H9 (cell line): ENCODE measurements at regions not wholly inside any gene's neighbourhood (a gene's known extent, or its start where the extent isn't known, plus 50 kb on each side); places are given as distances from the start of the nearest gene placed in this dataset.

Experiments
- DNase-seq: peaks from one replicate; pipeline ENCODE4 v3.0.0-alpha.2; 2017
- H2AFZ ChIP-seq: one replicate; pipeline ENCODE4 v1.6.1; 2013; ENCODE audit warnings: mild to moderate bottlenecking, low read length, control low read depth, moderate library complexity
- H2AK5ac ChIP-seq: 2 replicates; pipeline ENCODE4 v1.6.1; 2013; ENCODE audit warnings: low read length, control low read depth, mixed read lengths; ENCODE audit not compliant: insufficient read length
- H2BK120ac ChIP-seq: one replicate; pipeline ENCODE4 v1.6.1; 2013; ENCODE audit warnings: low read depth, mild to moderate bottlenecking, low read length, control low read depth, inconsistent platforms; ENCODE audit not compliant: poor library complexity, severe bottlenecking
- H2BK12ac ChIP-seq: 2 replicates; pipeline ENCODE4 v1.6.1; 2013; ENCODE audit warnings: low read length, control low read depth, mixed read lengths, low read depth; ENCODE audit not compliant: insufficient read length
- H2BK15ac ChIP-seq: 2 replicates; pipeline ENCODE4 v1.6.1; 2013; ENCODE audit warnings: low read depth, low read length, control low read depth
- H2BK20ac ChIP-seq: one replicate; pipeline ENCODE4 v1.6.1; 2013; ENCODE audit warnings: low read depth, mild to moderate bottlenecking, low read length, control low read depth, inconsistent platforms; ENCODE audit not compliant: poor library complexity, severe bottlenecking
- H2BK5ac ChIP-seq: 2 replicates; pipeline ENCODE4 v1.6.1; 2013; ENCODE audit warnings: low read length, control low read depth, mixed read lengths; ENCODE audit not compliant: insufficient read length
- H3K14ac ChIP-seq: 2 replicates; pipeline ENCODE4 v1.6.1; 2013; ENCODE audit warnings: low read length, control low read depth; ENCODE audit not compliant: insufficient read depth
- H3K18ac ChIP-seq: 2 replicates; pipeline ENCODE4 v1.6.1; 2013; ENCODE audit warnings: low read depth, mild to moderate bottlenecking, mixed read lengths, low read length, control low read depth; ENCODE audit not compliant: insufficient read length
- H3K23ac ChIP-seq: 2 replicates; pipeline ENCODE4 v1.6.1; 2013; ENCODE audit warnings: low read length, control low read depth, mixed read lengths, low read depth; ENCODE audit not compliant: insufficient read length
- H3K23me2 ChIP-seq: 2 replicates; pipeline ENCODE4 v1.6.1; 2013; ENCODE audit warnings: low read depth, mild to moderate bottlenecking, mixed read lengths, low read length, control low read depth; ENCODE audit not compliant: insufficient read length, poor library complexity, severe bottlenecking
- H3K27ac ChIP-seq: 2 replicates; pipeline ENCODE4 v1.5.1; 2013; ENCODE audit warnings: low read length, control low read depth, mixed read lengths, low read depth; ENCODE audit not compliant: insufficient read length
- H3K27me3 ChIP-seq: 2 replicates; pipeline ENCODE4 v1.6.1; 2013; ENCODE audit warnings: low read length, control low read depth, inconsistent platforms; ENCODE audit not compliant: insufficient read depth
- H3K4ac ChIP-seq: 2 replicates; pipeline ENCODE4 v1.6.1; 2013; ENCODE audit warnings: low read depth, mild to moderate bottlenecking, control low read depth, inconsistent platforms, low read length, moderate library complexity
- H3K4me1 ChIP-seq: 2 replicates; pipeline ENCODE4 v1.6.1; 2013; ENCODE audit warnings: low read length, control low read depth, inconsistent platforms; ENCODE audit not compliant: insufficient read depth
- H3K4me2 ChIP-seq: 2 replicates; pipeline ENCODE4 v1.6.1; 2013; ENCODE audit warnings: low read length, control low read depth, mixed read lengths; ENCODE audit not compliant: insufficient read length, insufficient read depth
- H3K56ac ChIP-seq: 2 replicates; pipeline ENCODE4 v1.6.1; 2013; ENCODE audit warnings: low read depth, mild to moderate bottlenecking, mixed read lengths, low read length, control low read depth; ENCODE audit not compliant: insufficient read length
- H3K79me1 ChIP-seq: 2 replicates; pipeline ENCODE4 v1.6.1; 2013; ENCODE audit warnings: low read depth, mild to moderate bottlenecking, moderate library complexity, low read length, control low read depth, inconsistent platforms; ENCODE audit not compliant: insufficient read depth, poor library complexity, severe bottlenecking
- H3K79me2 ChIP-seq: 2 replicates; pipeline ENCODE4 v1.6.1; 2013; ENCODE audit warnings: low read length, control low read depth, inconsistent platforms; ENCODE audit not compliant: insufficient read depth
- H3K9ac ChIP-seq: 2 replicates; pipeline ENCODE4 v1.6.1; 2013; ENCODE audit warnings: low read length, control low read depth, mixed read lengths; ENCODE audit not compliant: insufficient read length; ENCODE audit errors: extremely low read depth
- H3K9me3 ChIP-seq: one replicate; pipeline ENCODE4 v1.6.1; 2013; ENCODE audit warnings: low read depth, low read length, inconsistent platforms; ENCODE audit not compliant: control insufficient read depth
- H3T11ph ChIP-seq: one replicate; pipeline ENCODE4 v1.6.1; 2013; ENCODE audit warnings: mild to moderate bottlenecking, low read length, control low read depth, inconsistent platforms
- H4K20me1 ChIP-seq: one replicate; pipeline ENCODE4 v1.6.1; 2013; ENCODE audit not compliant: control insufficient read depth, insufficient read length, insufficient read depth
- H4K5ac ChIP-seq: 2 replicates; pipeline ENCODE4 v1.6.1; 2013; ENCODE audit warnings: low read depth, mild to moderate bottlenecking, mixed read lengths, low read length, control low read depth; ENCODE audit not compliant: insufficient read length
- H4K8ac ChIP-seq: replicated peaks from 2 replicates; pipeline ENCODE4 v1.6.1; 2013; ENCODE audit warnings: low read length, control low read depth, mixed read lengths, low read depth; ENCODE audit not compliant: insufficient read length
- H4K91ac ChIP-seq: 2 replicates; pipeline ENCODE4 v1.6.1; 2013; ENCODE audit warnings: low read depth, mild to moderate bottlenecking, moderate library complexity, mixed read lengths, low read length, control low read depth; ENCODE audit not compliant: insufficient read length
- H3K27ac Mint-ChIP-seq, 3 experiments: 2 replicates in 2 of 3; 3 replicates in 1 of 3; pipeline ENCODE4 v1.8.0; 2020 to 2021; ENCODE audit warnings: mixed read lengths in 3 of 3, mild to moderate bottlenecking in 1 of 3, moderate library complexity in 1 of 3
- H3K27me3 Mint-ChIP-seq: 2 replicates; pipeline ENCODE4 v1.8.0; 2021; ENCODE audit warnings: low read depth, mild to moderate bottlenecking, moderate library complexity, mixed read lengths
- H3K36me3 Mint-ChIP-seq, 3 experiments: 2 replicates in 2 of 3; 3 replicates in 1 of 3; pipeline ENCODE4 v1.8.0; 2020 to 2021; ENCODE audit warnings: low read depth in 3 of 3, mixed read lengths in 3 of 3; ENCODE audit not compliant: insufficient read depth in 1 of 3
- H3K4me1 Mint-ChIP-seq, 2 experiments: 2 replicates each; pipeline ENCODE4 v1.8.0; 2020; ENCODE audit warnings: mixed read lengths in 2 of 2
- H3K4me3 Mint-ChIP-seq, 2 experiments: 2 replicates in 1 of 2; 3 replicates in 1 of 2; pipeline ENCODE4 v1.8.0; 2020 to 2021; ENCODE audit warnings: mild to moderate bottlenecking in 2 of 2, mixed read lengths in 2 of 2, moderate library complexity in 1 of 2
- H3K9me3 Mint-ChIP-seq, 2 experiments: 2 replicates in 1 of 2; 3 replicates in 1 of 2; pipeline ENCODE4 v1.8.0; 2020; ENCODE audit warnings: mild to moderate bottlenecking in 2 of 2, mixed read lengths in 2 of 2, moderate library complexity in 1 of 2
- WGBS: extraction: QIAGEN DNeasy Blood & Tissue Kit; methylation state at CpG from one replicate; pipeline ENCODE4 v1.1.7; 2013; ENCODE audit warnings: missing lambda C conversion rate, low lambda C conversion rate, mixed read lengths; ENCODE audit not compliant: insufficient read length; ENCODE audit errors: extremely low coverage; 5-methylcytosine and 5-hydroxymethylcytosine counted together
- TF ChIP-seq, protein P1 (sequence below): fragments of 200-600 bp; sonication (generic); conservative IDR thresholded peaks from 3 replicates; pipeline ENCODE4 v1.8.0; 2021; ENCODE audit warnings: antibody characterized with exemption, mild to moderate bottlenecking

DNA sequence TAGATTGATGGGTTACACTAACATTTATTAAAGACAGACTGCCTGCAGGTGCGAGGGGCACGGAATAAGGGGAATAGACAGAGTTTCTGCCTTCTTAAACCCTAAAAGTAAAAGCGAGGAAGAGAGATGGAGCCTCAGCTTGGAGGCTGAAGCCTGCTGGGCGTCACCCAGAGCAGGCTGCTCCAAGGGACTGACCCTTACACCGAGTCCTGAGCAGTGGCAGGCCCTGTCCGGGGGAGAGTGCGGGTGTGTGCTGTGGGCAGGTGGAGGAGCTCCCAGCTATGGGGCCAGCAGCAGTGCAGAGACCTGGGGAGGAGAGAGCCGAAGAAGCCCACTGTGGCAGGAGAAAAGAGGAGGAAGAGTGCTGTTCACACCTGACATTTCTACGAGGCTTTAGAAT is 86.4 kb downstream of the SOX1 start:
- Mint-ChIP-seq H3K27ac (peak overlapping the region in 1 of 3 experiments; percentile 42; a peak in 1 of 7 replicates), H3K4me3 (no peak overlapping the region), H3K27me3 (peaks cover 24% of the 10 kb centered on the region), H3K36me3 (peaks cover 9 to 26% (median 17%) of the 10 kb centered on the region in 3 experiments), H3K4me1 (peaks cover 3 to 10% of the 10 kb centered on the region in 2 experiments), H3K9me3 (peaks cover 24 to 25% of the 10 kb centered on the region in 2 experiments)
- Histone ChIP-seq H4K5ac (no peak overlapping the region), H3K18ac (no peak overlapping the region), H2AK5ac (no peak overlapping the region), H3K56ac (no peak overlapping the region), H3T11ph (no peak overlapping the region), H3K23ac (no peak overlapping the region), H3K14ac (no peak overlapping the region), H2BK20ac (no peak overlapping the region), H3K79me1 (no peaks in the 10 kb centered on the region), H3K9me3 (no peaks in the 10 kb centered on the region), H3K4me1 (no peaks in the 10 kb centered on the region), H3K27me3 (no peaks in the 10 kb centered on the region), H2BK120ac (no peak overlapping the region), H3K9ac (no peak overlapping the region), H3K23me2 (no peaks in the 10 kb centered on the region), H2BK15ac (no peak overlapping the region), H2BK12ac (no peak overlapping the region), H3K4ac (no peak overlapping the region), H3K79me2 (no peaks in the 10 kb centered on the region), H2AFZ (no peak overlapping the region), H4K20me1 (no peaks in the 10 kb centered on the region), H4K91ac (no peak overlapping the region), H2BK5ac (no peak overlapping the region), H3K27ac (no peak overlapping the region), H4K8ac (no peak overlapping the region), H3K4me2 (no peak overlapping the region)
- WGBS, result no CpG with 5 or more reads among the region's 9 CpGs
- no peak for DNase-seq
- TF ChIP-seq, protein P1, sequence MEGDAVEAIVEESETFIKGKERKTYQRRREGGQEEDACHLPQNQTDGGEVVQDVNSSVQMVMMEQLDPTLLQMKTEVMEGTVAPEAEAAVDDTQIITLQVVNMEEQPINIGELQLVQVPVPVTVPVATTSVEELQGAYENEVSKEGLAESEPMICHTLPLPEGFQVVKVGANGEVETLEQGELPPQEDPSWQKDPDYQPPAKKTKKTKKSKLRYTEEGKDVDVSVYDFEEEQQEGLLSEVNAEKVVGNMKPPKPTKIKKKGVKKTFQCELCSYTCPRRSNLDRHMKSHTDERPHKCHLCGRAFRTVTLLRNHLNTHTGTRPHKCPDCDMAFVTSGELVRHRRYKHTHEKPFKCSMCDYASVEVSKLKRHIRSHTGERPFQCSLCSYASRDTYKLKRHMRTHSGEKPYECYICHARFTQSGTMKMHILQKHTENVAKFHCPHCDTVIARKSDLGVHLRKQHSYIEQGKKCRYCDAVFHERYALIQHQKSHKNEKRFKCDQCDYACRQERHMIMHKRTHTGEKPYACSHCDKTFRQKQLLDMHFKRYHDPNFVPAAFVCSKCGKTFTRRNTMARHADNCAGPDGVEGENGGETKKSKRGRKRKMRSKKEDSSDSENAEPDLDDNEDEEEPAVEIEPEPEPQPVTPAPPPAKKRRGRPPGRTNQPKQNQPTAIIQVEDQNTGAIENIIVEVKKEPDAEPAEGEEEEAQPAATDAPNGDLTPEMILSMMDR, result no peak
